A549 (cell line): ENCODE measurements at regions not wholly inside any gene's neighbourhood (a gene's known extent, or its start where the extent isn't known, plus 50 kb on each side); places are given as distances from the start of the nearest gene placed in this dataset.

Experiments
- ATAC-seq, 2 experiments: fragments of 200-7000 bp in 1 of 2; fragments of >200 bp in 1 of 2; cut with Nextera tagmentation in 1 of 2; cut with Tn5 transposase in 1 of 2; 3 replicates each; pipeline versions ENCODE4 v1.8.0 to v1.9.1; 2018 to 2020; ENCODE audit warnings: mild to moderate bottlenecking in 1 of 2, moderate library complexity in 1 of 2
- CTCF ChIA-PET: fragments of 300-600 bp; sonication (Branson Sonifier 250); formaldehyde crosslinking; extraction: SDS; loops from one replicate; lab custom pipeline; 2021; ENCODE audit warnings: antibody characterized with exemption, inconsistent platforms; lab: Yijun Ruan, JAX
- POLR2A ChIA-PET: fragments of 350-600 bp; formaldehyde crosslinking; extraction: SDS; loops from one replicate; lab custom pipeline; 2021; ENCODE audit warnings: antibody characterized with exemption, inconsistent platforms; lab: Yijun Ruan, JAX
- DNase-seq, 2 experiments: peaks; one replicate each; pipeline versions ENCODE4 v3.0.0 to v3.0.0-alpha.2; 2011 to 2016; ENCODE audit warnings: low read depth in 1 of 2, low spot score in 1 of 2
- FAIRE-seq: peaks from 2 replicates; lab custom pipeline; 2011; peaks lifted over from hg19 to GRCh38; lab: Jason Lieb, UNC
- H3K27ac ChIP-seq, 2 experiments: fragments of >200 bp; sonication (Bioruptor Twin); formaldehyde crosslinking; 3 replicates each; pipeline ENCODE4 v1.5.1; 2016 to 2017
- H3K4me1 ChIP-seq: fragments of >200 bp; sonication (Bioruptor Twin); formaldehyde crosslinking; 3 replicates; pipeline ENCODE4 v1.6.1; 2016
- H3K4me2 ChIP-seq: fragments of >200 bp; sonication (Bioruptor Twin); formaldehyde crosslinking; 3 replicates; pipeline ENCODE4 v1.6.1; 2016
- H3K4me3 ChIP-seq: fragments of >200 bp; sonication (Bioruptor Twin); formaldehyde crosslinking; 3 replicates; pipeline ENCODE4 v1.5.1; 2016
- H3K9me3 ChIP-seq: fragments of >200 bp; sonication (Bioruptor Twin); formaldehyde crosslinking; 3 replicates; pipeline ENCODE4 v1.6.1; 2016
- CEBPB ChIP-seq, 2 experiments: fragments of >200 bp in 1 of 2; sonication (Bioruptor Twin) in 1 of 2; formaldehyde crosslinking in 1 of 2; IDR thresholded peaks; 2 replicates each; pipeline ENCODE4 v1.6.1; 2012 to 2016
- CTCF ChIP-seq: fragments of >200 bp; sonication (Bioruptor Twin); formaldehyde crosslinking; IDR thresholded peaks from 3 replicates; pipeline ENCODE4 v1.5.1; 2016
- E2F6 ChIP-seq: IDR thresholded peaks from 2 replicates; pipeline ENCODE4 v1.6.1; 2012; ENCODE audit warnings: low read depth, borderline replicate concordance
- EHF ChIP-seq: fragments of 250-450 bp; sonication (Bioruptor Pico); IDR thresholded peaks from 2 replicates; pipeline ENCODE4 v1.5.0; 2020; ENCODE audit warnings: mild to moderate bottlenecking
- ELK1 ChIP-seq: fragments of 150-350 bp; IDR thresholded peaks from 2 replicates; pipeline ENCODE4 v1.6.1; 2014; ENCODE audit warnings: low read depth, mild to moderate bottlenecking, low read length
- ESRRA ChIP-seq: fragments of 150-350 bp; IDR thresholded peaks from 2 replicates; pipeline ENCODE4 v1.6.1; 2014; ENCODE audit warnings: mild to moderate bottlenecking, low read length, borderline replicate concordance
- FOXS1 ChIP-seq: fragments of 250-450 bp; sonication (Bioruptor Pico); IDR thresholded peaks from 2 replicates; pipeline ENCODE4 v1.5.0; 2020; ENCODE audit warnings: mild to moderate bottlenecking, moderate library complexity
- HEYL ChIP-seq: fragments of 250-450 bp; sonication (Bioruptor Pico); IDR thresholded peaks from 2 replicates; pipeline ENCODE4 v1.8.0; 2021; ENCODE audit warnings: mild to moderate bottlenecking, moderate library complexity
- HMGXB4 ChIP-seq: fragments of 250-450 bp; sonication (Bioruptor Pico); IDR thresholded peaks from 2 replicates; pipeline ENCODE4 v1.5.0; 2021; ENCODE audit warnings: mild to moderate bottlenecking, moderate library complexity, borderline replicate concordance
- HOXA7 ChIP-seq: fragments of 250-450 bp; sonication (Bioruptor Pico); IDR thresholded peaks from 2 replicates; pipeline ENCODE4 v1.5.0; 2020; ENCODE audit warnings: mild to moderate bottlenecking, moderate library complexity
- HOXB13 ChIP-seq: fragments of 250-450 bp; sonication (Bioruptor Pico); IDR thresholded peaks from 2 replicates; pipeline ENCODE4 v1.5.0; 2020; ENCODE audit warnings: low read depth, mild to moderate bottlenecking, moderate library complexity
- JUN ChIP-seq, 2 experiments: fragments of >200 bp; sonication (Bioruptor Twin); formaldehyde crosslinking; IDR thresholded peaks; 2 replicates in 1 of 2; 3 replicates in 1 of 2; pipeline ENCODE4 v1.6.1; 2016 to 2017
- KDM5A ChIP-seq: fragments of 200-600 bp; sonication (generic); IDR thresholded peaks from 2 replicates; pipeline ENCODE4 v1.6.1; 2016; ENCODE audit warnings: antibody characterized with exemption, mild to moderate bottlenecking
- MAFK ChIP-seq: fragments of 450-650 bp; IDR thresholded peaks from 2 replicates; pipeline ENCODE4 v1.6.1; 2014; ENCODE audit not compliant: partially characterized antibody
- MYC ChIP-seq: IDR thresholded peaks from 2 replicates; pipeline ENCODE4 v1.6.1; 2012; ENCODE audit warnings: mild to moderate bottlenecking, inconsistent platforms, low read length, improper control_type of control experiment, borderline replicate concordance
- NFE2L2 ChIP-seq: fragments of 150-350 bp; conservative IDR thresholded peaks from 2 replicates; pipeline ENCODE4 v1.6.1; 2014; ENCODE audit warnings: low read length
- NR3C1 ChIP-seq: fragments of >200 bp; sonication (Bioruptor Twin); formaldehyde crosslinking; IDR thresholded peaks from 3 replicates; pipeline ENCODE4 v1.6.1; 2017
- PHF8 ChIP-seq: fragments of 200-600 bp; sonication (generic); IDR thresholded peaks from 2 replicates; pipeline ENCODE4 v1.6.1; 2016; ENCODE audit warnings: low read depth, mild to moderate bottlenecking, antibody characterized with exemption, moderate library complexity, borderline replicate concordance
- POLR2AphosphoS2 ChIP-seq: conservative IDR thresholded peaks from 2 replicates; pipeline ENCODE4 v1.6.1; 2012; ENCODE audit warnings: low read length, improper control_type of control experiment, inconsistent platforms
- RCOR1 ChIP-seq: fragments of 150-350 bp; IDR thresholded peaks from 2 replicates; pipeline ENCODE4 v1.6.1; 2014; ENCODE audit warnings: antibody characterized with exemption, low read length, low read depth
- REST ChIP-seq: fragments of 200-600 bp; sonication (generic); IDR thresholded peaks from 2 replicates; pipeline ENCODE4 v1.6.1; 2016; ENCODE audit warnings: antibody characterized with exemption, mild to moderate bottlenecking, moderate library complexity
- RFX5 ChIP-seq: fragments of 450-650 bp; IDR thresholded peaks from 2 replicates; pipeline ENCODE4 v1.7.1; 2014; ENCODE audit warnings: antibody characterized with exemption, mild to moderate bottlenecking, moderate library complexity
- RNF2 ChIP-seq: fragments of 200-600 bp; sonication (generic); IDR thresholded peaks from 2 replicates; pipeline ENCODE4 v1.6.1; 2016; ENCODE audit warnings: low read depth, mild to moderate bottlenecking, antibody characterized with exemption, moderate library complexity, borderline replicate concordance
- SREBF2 ChIP-seq: fragments of 450-650 bp; IDR thresholded peaks from 2 replicates; pipeline ENCODE4 v1.6.1; 2014; ENCODE audit warnings: mild to moderate bottlenecking, moderate library complexity
- ZC3H11A ChIP-seq: fragments of 450-650 bp; IDR thresholded peaks from 2 replicates; pipeline ENCODE4 v1.6.1; 2014; ENCODE audit warnings: antibody characterized with exemption, mild to moderate bottlenecking
- WGBS: methylation state at CpG from one replicate; pipeline ENCODE4 v1.1.6; 2017; ENCODE audit errors: missing lambda C conversion rate; 5-methylcytosine and 5-hydroxymethylcytosine counted together

- FAIRE-seq, result no peak
- ChIA-PET POLR2A (no interaction called here), CTCF (no interaction called here)
- ATAC-seq, result no peak
- no peak for TF ChIP-seq HEYL
- no peak for TF ChIP-seq HMGXB4 (CRISPR knock-in tag)
- no peak for TF ChIP-seq REST
- TF ChIP-seq PHF8, result no peak
- no peak for TF ChIP-seq CTCF
- TF ChIP-seq NFE2L2, result no peak
- no peak for TF ChIP-seq RFX5
- TF ChIP-seq CEBPB (IDR thresholded peaks at IDR 0.05), result no peak
- TF ChIP-seq SREBF2, result no peak
- TF ChIP-seq MYC, result no peak
- TF ChIP-seq POLR2AphosphoS2, result no peak
- no peak for TF ChIP-seq KDM5A
- no peak for TF ChIP-seq JUN (IDR thresholded peaks at IDR 0.05)
- TF ChIP-seq MAFK, result no peak
- TF ChIP-seq HOXA7 (CRISPR knock-in tag), result no peak
- Histone ChIP-seq H3K4me1 (peaks cover 18% of the 10 kb centered on the region), H3K4me2 (no peak overlapping the region), H3K27ac (no peak overlapping the region), H3K9me3 (no peaks in the 10 kb centered on the region), H3K4me3 (no peak overlapping the region)
- no peak for DNase-seq
- WGBS, result 95% methylated on average over 8 of the region's 16 CpGs
Observed at GRCh38 chr22:48496226-48496845, 1331.3 kb downstream of the BRD1 start.

- ATAC-seq (no peak), FAIRE-seq (no peak), DNase-seq (no peak)
- Histone ChIP-seq H3K9me3 (no peaks in the 10 kb centered on the region), H3K4me3 (no peak overlapping the region), H3K27ac (no peak overlapping the region; a peak in 1 of 6 replicates), H3K4me1 (peaks cover 24% of the 10 kb centered on the region), H3K4me2 (no peak overlapping the region)
- ChIA-PET POLR2A (no interaction called here), CTCF (no interaction called here)
- 100% methylated on average over 7 of the region's 8 CpGs for WGBS
- TF ChIP-seq ZC3H11A (no peak), REST (no peak), E2F6 (no peak), RCOR1 (no peak), FOXS1 (CRISPR knock-in tag) (no peak), RNF2 (no peak), HOXB13 (no peak), EHF (CRISPR knock-in tag) (no peak), NR3C1 (no peak), ELK1 (no peak), ESRRA (no peak)
Observed at GRCh38 chr22:48495751-48496080, 1332.0 kb downstream of the BRD1 start.
